ENCODE measurements at regions not wholly inside any gene's neighbourhood (a gene's known extent, or its start where the extent isn't known, plus 50 kb on each side); places are given as distances from the start of the nearest gene placed in this dataset.
"Not testable (repeated sequence)": the region's sequence is repeated elsewhere in the genome, so short reads cannot be mapped to it uniquely, and the experiment has no call there.

DNA sequence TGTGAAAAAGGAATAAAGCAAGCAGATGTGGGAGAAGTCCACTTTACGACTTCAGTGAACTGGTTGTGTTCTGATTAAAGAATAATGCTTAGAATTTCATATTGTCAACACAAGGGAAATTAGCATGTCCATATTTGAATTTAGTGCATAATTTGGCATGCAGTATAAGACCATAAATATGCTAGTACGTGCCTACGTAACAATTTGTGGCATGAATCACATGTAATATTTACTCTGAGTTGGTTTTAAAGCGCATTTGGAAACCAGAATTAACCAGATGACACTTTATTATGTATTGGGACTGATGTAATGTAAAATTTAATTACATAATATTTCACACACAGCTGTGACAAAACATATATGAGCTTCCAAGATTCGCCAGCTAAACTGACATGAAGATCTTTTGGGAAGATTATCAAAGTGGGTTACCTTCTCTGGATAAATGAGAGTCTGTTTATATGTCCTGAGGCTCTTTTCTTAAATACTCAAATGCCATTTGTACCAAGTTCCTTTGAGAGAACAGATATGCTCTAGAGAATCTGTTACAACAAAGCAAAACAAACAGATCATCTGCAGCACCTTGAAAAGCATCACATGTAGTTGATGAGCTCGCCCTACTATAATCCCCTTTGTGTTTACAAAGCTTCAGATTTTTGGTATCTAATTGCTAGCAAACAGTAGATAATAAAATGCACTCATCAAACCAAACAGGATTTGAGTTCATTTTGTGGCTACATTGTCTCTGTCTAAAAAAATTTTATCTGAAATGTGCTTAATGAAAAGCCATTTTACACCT lies 1468.6 kb downstream of the CDH11 start:
- Histone ChIP-seq H3K27ac (no peak overlapping the region), H3K9me3 (no peaks in the 10 kb centered on the region), H3K4me3 (replicated peaks in 1 of 3) (no peak overlapping the region), H3K4me1 (no peaks in the 10 kb centered on the region), H3K36me3 (no peaks in the 10 kb centered on the region), H3K27me3 (no peaks in the 10 kb centered on the region)
- WGBS, 2 donors: 79 to 80% methylated on average over 6 of the region's 6 CpGs
- no peak for DNase-seq
- TF ChIP-seq POLR2A (IDR thresholded peaks at IDR 0.05) (no peak), CTCF (IDR thresholded peaks at IDR 0.05) (no peak)
- intact Hi-C loops (cut with DNase I): no loop called here

DNA sequence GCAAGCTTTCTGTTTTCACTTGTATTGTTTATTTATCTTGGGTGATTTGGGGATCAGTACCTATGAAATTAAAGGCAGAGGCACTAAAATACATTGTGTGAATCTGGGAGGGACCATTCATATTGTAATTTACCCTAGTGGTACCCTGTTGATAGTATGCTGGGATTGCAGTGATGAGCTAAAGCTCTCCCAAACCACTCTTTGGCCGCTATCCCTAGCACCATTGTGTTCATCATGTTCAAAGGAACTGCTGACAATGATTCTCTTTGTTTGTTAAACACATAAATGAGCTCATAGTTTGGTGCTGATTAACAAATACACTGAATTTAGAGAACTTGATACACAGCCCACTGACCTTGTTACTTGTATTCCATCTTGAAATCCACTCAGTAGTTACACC lies 1469.8 kb downstream of the CDH11 start:
- DNase-seq: no peak
- Histone ChIP-seq H3K27me3 (no peaks in the 10 kb centered on the region), H3K36me3 (no peaks in the 10 kb centered on the region), H3K4me1 (no peaks in the 10 kb centered on the region), H3K4me3 (replicated peaks in 1 of 3) (no peak overlapping the region), H3K27ac (no peak overlapping the region), H3K9me3 (no peaks in the 10 kb centered on the region)
- WGBS, 2 donors: 72 to 83% methylated on average over 1 of the region's 1 CpG
- TF ChIP-seq POLR2A (IDR thresholded peaks at IDR 0.05) (no peak), CTCF (IDR thresholded peaks at IDR 0.05) (no peak)
- intact Hi-C loops (cut with DNase I): no loop called here

DNA sequence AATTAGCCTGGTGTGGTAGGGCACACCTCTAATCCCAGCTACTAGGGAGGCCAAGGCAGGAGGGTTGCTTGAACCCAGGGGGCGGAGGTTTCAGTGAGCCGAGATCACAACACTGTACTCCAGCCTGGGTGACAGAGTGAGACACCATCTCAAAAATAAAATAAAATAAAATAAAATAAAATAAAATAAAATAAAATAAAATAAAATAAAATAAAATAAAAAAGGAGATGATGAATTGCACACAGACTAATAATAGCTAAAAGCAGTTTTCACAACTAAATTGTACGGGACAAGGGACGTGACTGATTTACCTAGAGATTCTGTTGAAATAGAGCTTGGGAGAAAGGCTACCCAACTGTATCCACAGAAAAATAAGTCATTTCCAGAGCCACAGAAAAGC lies 1471.3 kb downstream of the CDH11 start:
- no peak for TF ChIP-seq CTCF (IDR thresholded peaks at IDR 0.05)
- no peak for TF ChIP-seq POLR2A (IDR thresholded peaks at IDR 0.05)
- DNase-seq: no peak
- Histone ChIP-seq H3K4me1 (no peaks in the 10 kb centered on the region), H3K4me3 (replicated peaks in 1 of 3) (no peak overlapping the region), H3K36me3 (no peaks in the 10 kb centered on the region), H3K27ac (no peak overlapping the region), H3K9me3 (no peaks in the 10 kb centered on the region), H3K27me3 (no peaks in the 10 kb centered on the region)
- WGBS, 2 donors: 97 to 99% methylated on average over 4 of the region's 4 CpGs
- intact Hi-C loops (cut with DNase I): no loop called here

DNA sequence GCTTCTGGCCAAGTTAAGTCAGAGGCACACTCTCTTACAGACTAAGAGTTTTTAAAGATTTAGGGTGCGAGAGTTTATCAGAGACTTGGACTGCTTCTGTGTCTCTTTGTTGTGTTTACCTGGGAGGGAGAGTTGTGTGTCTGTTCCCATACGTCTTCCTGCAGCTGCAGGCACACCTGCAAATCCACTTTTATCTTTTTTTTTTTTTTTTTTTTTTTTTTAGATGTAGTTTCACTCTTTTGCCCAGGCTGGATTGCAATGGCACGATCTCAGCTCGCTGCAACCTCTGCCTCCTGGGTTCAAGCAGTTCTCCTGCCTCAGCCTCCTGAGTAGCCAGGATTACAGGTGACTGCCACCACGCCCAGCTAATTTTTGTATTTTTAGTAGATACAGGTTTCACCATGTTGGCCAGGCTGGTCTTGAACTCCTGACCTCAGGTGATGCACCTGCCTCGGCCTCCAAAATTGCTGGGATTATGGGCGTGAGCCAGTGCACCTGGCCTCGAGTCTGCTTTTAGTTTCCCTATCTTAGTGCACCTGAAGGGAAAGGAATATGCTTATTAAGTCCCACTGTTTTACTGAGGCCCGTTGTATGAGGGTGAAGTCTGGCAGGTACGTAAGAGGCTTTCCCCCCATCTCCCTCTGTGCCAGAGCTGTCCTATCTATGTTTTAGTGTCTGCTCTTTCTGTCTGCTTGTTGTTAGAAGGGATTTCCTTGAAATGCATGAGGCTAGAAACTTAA lies 1488.0 kb downstream of the CDH11 start:
- H3K27ac ChIP-seq; H3K4me3 ChIP-seq (replicated peaks in 1 of 3); H3K27me3 ChIP-seq; H3K4me1 ChIP-seq; intact Hi-C loops (cut with DNase I); H3K9me3 ChIP-seq; DNase-seq; H3K36me3 ChIP-seq: not testable (repeated sequence)
- WGBS, 2 donors: 89 to 90% methylated on average over 10 of the region's 10 CpGs

GRCh38 chr16:63629272-63629671 lies 1492.6 kb downstream of the CDH11 start:
- H3K9me3 ChIP-seq: no peaks in the 10 kb centered on the region
- H3K4me1 ChIP-seq: no peaks in the 10 kb centered on the region
- TF ChIP-seq POLR2A (IDR thresholded peaks at IDR 0.05) (no peak), CTCF (IDR thresholded peaks at IDR 0.05) (no peak)
- intact Hi-C loops (cut with DNase I): no loop called here
- no peaks in the 10 kb centered on the region for H3K27me3 ChIP-seq
- H3K4me3 ChIP-seq (replicated peaks in 1 of 3): no peak overlapping the region
- H3K27ac ChIP-seq: no peak overlapping the region
- no peak for DNase-seq
- H3K36me3 ChIP-seq: no peaks in the 10 kb centered on the region

All from thyroid gland (tissue), 4 donors.